GM12878 (cell line): ENCODE measurements at regions not wholly inside any gene's neighbourhood (a gene's known extent, or its start where the extent isn't known, plus 50 kb on each side); places are given as distances from the start of the nearest gene placed in this dataset.

Experiments used
- BHLHE40 ChIP-seq, 2 experiments: fragments of 450-650 bp in 1 of 2; IDR thresholded peaks; 2 replicates each; pipeline ENCODE4 v1.6.1; 2011 to 2017; ENCODE audit warnings: low read depth in 2 of 2, borderline replicate concordance in 1 of 2, improper control_type of control experiment in 1 of 2, low read length in 1 of 2, mild to moderate bottlenecking in 1 of 2
- CTCF ChIP-seq, 3 experiments: IDR thresholded peaks in 2 of 3; conservative IDR thresholded peaks in 1 of 3; 2 replicates each; pipeline ENCODE4 v1.5.1; 2011; ENCODE audit warnings: low read depth in 3 of 3, low read length in 3 of 3, mild to moderate bottlenecking in 3 of 3, control low read depth in 2 of 3, moderate library complexity in 2 of 3, inconsistent platforms in 1 of 3, mixed read lengths in 1 of 3; ENCODE audit not compliant: control insufficient read depth in 2 of 3, insufficient read depth in 1 of 3; ENCODE audit errors: extremely low read depth in 1 of 3
- ETV6 ChIP-seq, 2 experiments: fragments of 450-650 bp in 1 of 2; IDR thresholded peaks in 1 of 2; conservative IDR thresholded peaks in 1 of 2; 2 replicates each; pipeline ENCODE4 v1.6.1; 2014; ENCODE audit warnings: antibody characterized with exemption in 1 of 2, borderline replicate concordance in 1 of 2, low read depth in 1 of 2, mild to moderate bottlenecking in 1 of 2, moderate library complexity in 1 of 2
- HDGF ChIP-seq: fragments of 450-650 bp; IDR thresholded peaks from 2 replicates; pipeline ENCODE4 v1.6.1; 2016; ENCODE audit warnings: antibody characterized with exemption
- KDM1A ChIP-seq: fragments of 200-600 bp; sonication (generic); IDR thresholded peaks from 2 replicates; pipeline ENCODE4 v1.6.1; 2016; ENCODE audit warnings: borderline replicate concordance
- MYC ChIP-seq: IDR thresholded peaks from 2 replicates; pipeline ENCODE4 v1.6.1; 2011; ENCODE audit warnings: mild to moderate bottlenecking, low read length, moderate library complexity, inconsistent platforms; ENCODE audit not compliant: insufficient read depth, insufficient replicate concordance, insufficient read length, severe bottlenecking
- POLR2A ChIP-seq: IDR thresholded peaks from 2 replicates; pipeline ENCODE4 v1.6.1; 2011; ENCODE audit warnings: low read depth, mild to moderate bottlenecking, low read length
- POLR2AphosphoS2 ChIP-seq: IDR thresholded peaks from 2 replicates; pipeline ENCODE4 v1.6.1; 2011; ENCODE audit warnings: low read depth, mild to moderate bottlenecking, low read length, improper control_type of control experiment, moderate library complexity
- POLR2AphosphoS5 ChIP-seq: IDR thresholded peaks from 2 replicates; pipeline ENCODE4 v1.6.1; 2011; ENCODE audit warnings: mild to moderate bottlenecking, low read length, inconsistent platforms
- USF2 ChIP-seq: IDR thresholded peaks from 2 replicates; pipeline ENCODE4 v1.6.1; 2011; ENCODE audit warnings: low read depth, low read length, improper control_type of control experiment, borderline replicate concordance

- TF ChIP-seq POLR2AphosphoS2, result no peak
- no peak for TF ChIP-seq CTCF (IDR thresholded peaks at IDR 0.05 in 2 of 3, conservative IDR thresholded peaks at IDR 0.05 in 1 of 3; ENCODE audit: control insufficient read depth in 2 of 3, extremely low read depth in 1 of 3, insufficient read depth in 1 of 3, low read depth in 3 of 3, low read length in 3 of 3)
- no peak for TF ChIP-seq HDGF
- TF ChIP-seq POLR2A, result no peak
- no peak for TF ChIP-seq KDM1A
- TF ChIP-seq BHLHE40 (IDR thresholded peaks at IDR 0.05; ENCODE audit: borderline replicate concordance in 1 of 2, low read depth in 2 of 2, low read length in 1 of 2), result no peak
- TF ChIP-seq MYC, result no peak
- TF ChIP-seq USF2, result no peak
- TF ChIP-seq POLR2AphosphoS5, result no peak
- TF ChIP-seq ETV6 (conservative IDR thresholded peaks at IDR 0.05 in 1 of 2, IDR thresholded peaks at IDR 0.05 in 1 of 2; ENCODE audit: borderline replicate concordance in 1 of 2, low read depth in 1 of 2), result no peak
Observed at GRCh38 chr7:131061818-131062217, 265.9 kb upstream of the MKLN1 start.
